Fibroblast of villous mesenchyme (primary cell): ENCODE measurements at regions not wholly inside any gene's neighbourhood (a gene's known extent, or its start where the extent isn't known, plus 50 kb on each side); places are given as distances from the start of the nearest gene placed in this dataset.

Experiments used
- DNase-seq: peaks from one replicate; pipeline ENCODE4 v3.0.0-alpha.2; 2010; ENCODE audit warnings: low read depth
- H3K4me3 ChIP-seq: 2 replicates; pipeline ENCODE4 v1.5.1; 2011; ENCODE audit warnings: low read depth, mild to moderate bottlenecking, low read length
- CTCF ChIP-seq: IDR thresholded peaks from 2 replicates; pipeline ENCODE4 v1.5.1; 2012; ENCODE audit warnings: low read depth, mild to moderate bottlenecking, low read length; ENCODE audit not compliant: insufficient read depth

DNA sequence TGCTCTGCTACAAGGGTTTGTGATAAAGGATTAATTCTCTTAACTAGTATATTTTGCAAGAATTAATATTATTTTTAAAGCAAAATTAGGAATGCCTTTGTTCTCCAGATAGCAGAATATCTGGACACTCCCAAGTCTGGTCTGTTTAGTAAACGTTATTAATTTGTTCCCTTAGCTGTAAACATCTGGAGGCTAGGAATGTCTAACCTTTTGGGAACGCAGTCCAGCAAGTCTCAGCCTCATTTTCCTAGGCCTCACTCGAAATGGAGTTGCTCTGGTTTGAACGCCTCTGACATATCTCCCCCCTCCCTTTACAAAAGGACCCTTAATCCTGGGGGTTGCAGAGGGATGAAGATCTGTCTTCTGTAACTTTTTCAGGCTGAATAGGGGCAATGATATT lies 59.3 kb upstream of the WNT7A start:
- TF ChIP-seq CTCF: no peak
- DNase-seq: no peak
- H3K4me3 ChIP-seq: no peak overlapping the region

DNA sequence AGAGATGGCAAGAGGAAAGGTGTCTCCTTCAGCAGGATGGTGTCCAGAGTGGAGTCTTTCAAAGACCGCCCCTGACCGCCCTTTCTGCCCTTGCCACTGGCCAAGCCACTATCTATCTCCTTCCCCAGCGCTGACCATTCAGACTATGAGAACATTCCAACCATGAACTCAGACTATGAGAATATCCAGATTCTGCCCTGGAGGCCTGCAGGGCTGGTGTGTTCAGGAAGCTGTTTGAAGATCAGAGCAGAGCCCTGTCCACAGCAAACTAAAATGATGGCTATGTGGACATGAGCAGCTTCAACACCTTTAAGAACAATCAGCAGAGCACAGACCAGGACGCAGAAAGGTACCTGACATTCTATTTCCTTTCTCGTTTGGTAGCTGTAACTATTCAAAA lies 57.3 kb upstream of the WNT7A start:
- TF ChIP-seq CTCF: no peak
- H3K4me3 ChIP-seq: no peak overlapping the region
- DNase-seq: no peak

- H3K4me3 ChIP-seq: no peak overlapping the region
- DNase-seq: no peak
- TF ChIP-seq CTCF: no peak
Measured at GRCh38 chr3:13935494-13936094, 55.7 kb upstream of the WNT7A start.

DNA sequence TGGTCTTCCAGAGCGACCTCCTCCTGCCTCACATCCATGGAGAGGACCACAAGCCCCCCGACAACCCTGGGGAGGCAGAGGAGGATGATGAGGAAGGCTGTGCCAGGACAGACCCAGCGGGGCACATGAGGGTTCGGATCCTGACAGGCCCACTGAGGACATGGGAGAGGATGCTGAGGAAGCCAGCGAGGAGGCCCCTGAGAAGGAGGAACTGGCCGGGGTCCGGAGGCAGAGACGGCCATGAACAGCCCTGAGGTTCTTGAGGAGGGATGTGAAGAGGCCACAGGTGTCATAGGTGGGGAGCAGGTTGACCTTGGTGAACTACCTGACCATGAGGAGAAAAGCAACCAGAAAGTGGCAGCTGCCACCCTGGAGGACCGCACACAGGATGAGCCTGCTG lies 54.9 kb upstream of the WNT7A start:
- no peak overlapping the region for H3K4me3 ChIP-seq
- DNase-seq: no peak
- TF ChIP-seq CTCF: no peak

DNA sequence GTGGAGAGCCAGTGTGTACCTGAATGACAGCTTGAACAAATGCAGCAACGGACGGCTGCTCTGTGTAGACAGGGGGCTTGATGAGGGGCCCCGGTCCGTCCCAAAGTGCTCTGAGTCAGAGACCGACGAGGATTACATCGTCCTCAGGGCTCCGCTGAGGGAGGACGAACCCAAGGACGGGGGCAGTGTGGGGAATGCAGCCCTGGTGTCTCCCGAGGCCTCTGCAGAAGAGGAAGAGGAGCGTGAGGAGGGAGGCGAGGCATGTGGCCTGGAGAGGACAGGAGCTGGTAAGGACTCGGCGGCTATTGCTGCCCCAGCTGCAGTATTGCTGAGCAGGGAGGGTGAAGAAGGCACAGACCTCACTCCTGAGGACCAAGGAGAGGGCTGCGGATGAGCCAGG lies 54.4 kb upstream of the WNT7A start:
- TF ChIP-seq CTCF: no peak
- no peak overlapping the region for H3K4me3 ChIP-seq
- no peak for DNase-seq

DNA sequence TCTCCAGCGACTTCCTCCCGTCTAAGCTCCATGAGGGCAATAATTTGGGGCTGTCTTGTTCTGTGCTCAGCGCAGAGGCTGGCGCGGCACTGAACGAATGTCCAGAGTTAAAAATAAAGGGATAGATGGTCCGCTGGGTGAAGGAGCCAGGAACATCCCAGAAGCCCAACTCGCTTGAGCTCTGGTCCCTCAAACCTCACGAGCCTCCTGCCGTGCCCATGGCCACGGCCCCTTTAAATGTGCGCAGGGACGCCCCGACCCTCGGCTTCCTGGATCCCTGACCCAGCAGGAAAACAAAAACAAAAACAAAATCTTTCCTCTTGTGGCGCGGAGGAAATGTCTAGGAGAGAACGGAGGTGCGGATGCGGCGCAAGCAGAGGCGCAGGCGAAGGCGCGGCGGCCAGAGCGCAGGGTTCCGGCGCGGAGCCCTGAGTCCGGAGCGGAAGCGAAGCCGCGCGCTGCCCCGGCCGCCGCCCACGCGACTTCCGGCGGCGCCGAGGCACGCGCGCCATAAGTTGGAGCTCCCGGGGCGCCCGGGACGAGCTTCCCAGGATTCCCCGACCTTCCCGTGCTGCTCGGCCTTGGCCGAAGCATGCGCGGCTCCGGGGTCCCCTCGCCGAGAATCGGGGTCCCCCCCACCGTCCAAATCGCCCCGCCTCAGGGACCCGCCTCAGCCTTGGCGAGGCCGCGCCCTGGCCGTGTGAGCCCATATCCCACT lies 52.9 kb upstream of the WNT7A start:
- no peak for DNase-seq
- no peak for TF ChIP-seq CTCF
- H3K4me3 ChIP-seq: peak overlapping the region; percentile 38

DNA sequence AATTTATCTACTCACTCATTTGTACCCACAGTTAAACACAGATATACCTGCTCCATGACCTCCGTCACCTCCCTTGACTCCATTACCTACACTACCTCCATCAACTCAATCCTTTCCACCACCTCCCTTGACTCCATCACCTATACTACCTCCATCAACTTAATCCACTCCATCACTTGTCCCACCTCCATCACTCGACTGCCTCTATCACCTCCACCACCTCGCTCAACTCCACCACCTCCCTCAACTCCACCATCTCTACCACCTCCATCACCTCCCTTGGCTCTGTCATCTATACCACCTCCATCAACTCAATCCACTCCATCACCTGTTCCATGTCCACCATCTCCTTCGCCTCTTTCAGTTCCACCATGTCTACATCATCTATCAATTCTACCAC lies 51.3 kb upstream of the WNT7A start:
- no peak for DNase-seq
- no peak overlapping the region for H3K4me3 ChIP-seq
- no peak for TF ChIP-seq CTCF
